NCI-H524 treated with DMSO at 0.1 percent for 48 hours (cell line): ENCODE measurements at regions not wholly inside any gene's neighbourhood (a gene's known extent, or its start where the extent isn't known, plus 50 kb on each side); places are given as distances from the start of the nearest gene placed in this dataset.

ENCODE experiments used
- DNase-seq: peaks from one replicate; lab custom pipeline; 2025; lab: John Stamatoyannopoulos, UW

GRCh38 chr12:97324471-97324870 is 138.1 kb upstream of the RMST start:
- DNase-seq = no peak

GRCh38 chr12:97335115-97335514 is 127.5 kb upstream of the RMST start:
- no peak for DNase-seq

- DNase-seq = no peak
Measured at GRCh38 chr12:97336900-97337751, 125.5 kb upstream of the RMST start.

- no peak for DNase-seq
Measured at GRCh38 chr12:97342130-97342529, 120.5 kb upstream of the RMST start.

- DNase-seq = no peak
Measured at GRCh38 chr12:97347956-97348355, 114.6 kb upstream of the RMST start.

GRCh38 chr12:97358361-97358760 is 104.2 kb upstream of the RMST start:
- DNase-seq = no peak

GRCh38 chr12:97359021-97359690 is 103.4 kb upstream of the RMST start:
- DNase-seq = no peak

- DNase-seq = no peak
Measured at GRCh38 chr12:97363693-97364092, 98.9 kb upstream of the RMST start.

- no peak for DNase-seq
Measured at GRCh38 chr12:97368462-97369163, 94.0 kb upstream of the RMST start.

GRCh38 chr12:97375310-97375709 is 87.3 kb upstream of the RMST start:
- no peak for DNase-seq

GRCh38 chr12:97380440-97380839 is 82.2 kb upstream of the RMST start:
- DNase-seq = no peak

GRCh38 chr12:97385121-97385520 is 77.5 kb upstream of the RMST start:
- DNase-seq = no peak

GRCh38 chr12:97386133-97386581 is 76.4 kb upstream of the RMST start:
- no peak for DNase-seq

- no peak for DNase-seq
Measured at GRCh38 chr12:97387844-97388243, 74.8 kb upstream of the RMST start.

- no peak for DNase-seq
Measured at GRCh38 chr12:97394657-97395056, 67.9 kb upstream of the RMST start.

GRCh38 chr12:97397008-97397407 is 65.6 kb upstream of the RMST start:
- DNase-seq = no peak

GRCh38 chr12:97398704-97399103 is 63.9 kb upstream of the RMST start:
- no peak for DNase-seq

GRCh38 chr12:97404093-97404492 is 58.5 kb upstream of the RMST start:
- no peak for DNase-seq

- no peak for DNase-seq
Measured at GRCh38 chr12:97404543-97404942, 58.1 kb upstream of the RMST start.

- DNase-seq = no peak
Measured at GRCh38 chr12:97408363-97408762, 54.2 kb upstream of the RMST start.

GRCh38 chr12:97411341-97411740 is 51.3 kb upstream of the RMST start:
- no peak for DNase-seq
